Fibroblast of lung (primary cell): ENCODE measurements at regions not wholly inside any gene's neighbourhood (a gene's known extent, or its start where the extent isn't known, plus 50 kb on each side); places are given as distances from the start of the nearest gene placed in this dataset.

ENCODE experiments used
- DNase-seq, 2 donors: peaks; one replicate each; pipeline versions ENCODE4 v3.0.0 to v3.0.0-alpha.2; 2010; ENCODE audit warnings: low read depth in 2 of 2
- H2AFZ ChIP-seq: 2 replicates; pipeline ENCODE4 v1.5.1; 2012; ENCODE audit warnings: low read length, control low read depth, inconsistent platforms
- H3K27ac ChIP-seq: 2 replicates; pipeline ENCODE4 v1.5.1; 2011; ENCODE audit warnings: low read length, control low read depth; ENCODE audit not compliant: insufficient read depth
- H3K27me3 ChIP-seq: 2 replicates; pipeline ENCODE4 v1.5.1; 2011; ENCODE audit warnings: mild to moderate bottlenecking, low read length; ENCODE audit not compliant: control insufficient read depth, insufficient read depth
- H3K36me3 ChIP-seq: 2 replicates; pipeline ENCODE4 v1.5.1; 2011; ENCODE audit warnings: low read length; ENCODE audit not compliant: control insufficient read depth, insufficient read depth
- H3K4me1 ChIP-seq: 2 replicates; pipeline ENCODE4 v1.5.1; 2011; ENCODE audit warnings: low read length; ENCODE audit not compliant: control insufficient read depth, insufficient read depth; ENCODE audit errors: extremely low read depth
- H3K4me2 ChIP-seq: 2 replicates; pipeline ENCODE4 v1.5.1; 2011; ENCODE audit warnings: low read length, control low read depth; ENCODE audit not compliant: insufficient read depth; ENCODE audit errors: extremely low read depth
- H3K4me3 ChIP-seq, 4 experiments: fragments of 200-600 bp in 1 of 4; sonication (generic) in 1 of 4; replicated peaks in 1 of 4; 2 replicates each; pipeline ENCODE4 v1.5.1; 2011 to 2016; ENCODE audit warnings: low read length in 4 of 4, low read depth in 3 of 4, mild to moderate bottlenecking in 3 of 4, control low read depth in 2 of 4, inconsistent platforms in 1 of 4, mixed read lengths in 1 of 4; ENCODE audit not compliant: insufficient read depth in 1 of 4; ENCODE audit errors: control extremely low read depth in 1 of 4
- H3K79me2 ChIP-seq: 2 replicates; pipeline ENCODE4 v1.5.1; 2012; ENCODE audit warnings: mild to moderate bottlenecking, low read length, inconsistent platforms; ENCODE audit not compliant: control insufficient read depth, insufficient read depth
- H3K9ac ChIP-seq: 2 replicates; pipeline ENCODE4 v1.5.1; 2011; ENCODE audit warnings: mild to moderate bottlenecking, low read length, control low read depth; ENCODE audit not compliant: insufficient read depth
- H3K9me3 ChIP-seq: 2 replicates; pipeline ENCODE4 v1.5.1; 2012; ENCODE audit warnings: low read depth, low read length; ENCODE audit not compliant: control insufficient read depth, insufficient read depth
- H4K20me1 ChIP-seq: 2 replicates; pipeline ENCODE4 v1.5.1; 2011; ENCODE audit warnings: low read length; ENCODE audit not compliant: control insufficient read depth, insufficient read depth; ENCODE audit errors: extremely low read depth
- CTCF ChIP-seq, 2 donors: IDR thresholded peaks in 1 of 2; conservative IDR thresholded peaks in 1 of 2; 1 replicate in 1 of 2; 2 replicates in 1 of 2; pipeline ENCODE4 v1.5.1; 2011 to 2012; ENCODE audit warnings: low read length in 2 of 2, control low read depth in 1 of 2, inconsistent platforms in 1 of 2, low read depth in 1 of 2, mild to moderate bottlenecking in 1 of 2
- EZH2 ChIP-seq: IDR thresholded peaks from 2 replicates; pipeline ENCODE4 v1.5.1; 2012; ENCODE audit warnings: low read length, control low read depth, mild to moderate bottlenecking; ENCODE audit errors: missing control alignments

- Histone ChIP-seq H3K27me3 (no peaks in the 10 kb centered on the region), H3K9ac (no peak overlapping the region), H3K4me1 (no peaks in the 10 kb centered on the region), H3K27ac (no peak overlapping the region), H3K79me2 (no peaks in the 10 kb centered on the region), H3K36me3 (no peaks in the 10 kb centered on the region), H3K4me3 (no peak overlapping the region), H3K9me3 (no peaks in the 10 kb centered on the region), H4K20me1 (no peaks in the 10 kb centered on the region), H2AFZ (no peak overlapping the region), H3K4me2 (no peak overlapping the region)
- TF ChIP-seq CTCF (conservative IDR thresholded peaks at IDR 0.05 in 1 of 2, IDR thresholded peaks at IDR 0.05 in 1 of 2; ENCODE audit: low read depth in 1 of 2, low read length in 2 of 2) (no peak), EZH2 (no peak)
- no peak for DNase-seq
Observed at GRCh38 chr5:38736089-38736488, 109.7 kb upstream of the OSMR start.

GRCh38 chr5:38737976-38738375 lies 107.8 kb upstream of the OSMR start:
- no peak for DNase-seq
- Histone ChIP-seq H3K27ac (no peak overlapping the region), H3K4me3 (no peak overlapping the region), H3K4me2 (no peak overlapping the region), H3K79me2 (no peaks in the 10 kb centered on the region), H4K20me1 (no peaks in the 10 kb centered on the region), H3K9ac (no peak overlapping the region), H3K9me3 (no peaks in the 10 kb centered on the region), H3K27me3 (no peaks in the 10 kb centered on the region), H3K4me1 (no peaks in the 10 kb centered on the region), H2AFZ (no peak overlapping the region), H3K36me3 (no peaks in the 10 kb centered on the region)
- TF ChIP-seq CTCF (conservative IDR thresholded peaks at IDR 0.05 in 1 of 2, IDR thresholded peaks at IDR 0.05 in 1 of 2; ENCODE audit: low read depth in 1 of 2, low read length in 2 of 2) (no peak), EZH2 (no peak)

- Histone ChIP-seq H2AFZ (no peak overlapping the region), H3K9me3 (no peaks in the 10 kb centered on the region), H4K20me1 (no peaks in the 10 kb centered on the region), H3K4me1 (no peaks in the 10 kb centered on the region), H3K36me3 (no peaks in the 10 kb centered on the region), H3K4me3 (no peak overlapping the region), H3K27me3 (no peaks in the 10 kb centered on the region), H3K79me2 (no peaks in the 10 kb centered on the region), H3K9ac (no peak overlapping the region), H3K27ac (no peak overlapping the region), H3K4me2 (peak overlapping the region; percentile 25)
- TF ChIP-seq CTCF (conservative IDR thresholded peaks at IDR 0.05 in 1 of 2, IDR thresholded peaks at IDR 0.05 in 1 of 2; ENCODE audit: low read depth in 1 of 2, low read length in 2 of 2) (no peak), EZH2 (no peak)
- peak; percentile 46 to 64 for DNase-seq
Observed at GRCh38 chr5:38739011-38739704, 106.7 kb upstream of the OSMR start.
